ENCODE measurements at regions not wholly inside any gene's neighbourhood (a gene's known extent, or its start where the extent isn't known, plus 50 kb on each side); places are given as distances from the start of the nearest gene placed in this dataset.

DNA sequence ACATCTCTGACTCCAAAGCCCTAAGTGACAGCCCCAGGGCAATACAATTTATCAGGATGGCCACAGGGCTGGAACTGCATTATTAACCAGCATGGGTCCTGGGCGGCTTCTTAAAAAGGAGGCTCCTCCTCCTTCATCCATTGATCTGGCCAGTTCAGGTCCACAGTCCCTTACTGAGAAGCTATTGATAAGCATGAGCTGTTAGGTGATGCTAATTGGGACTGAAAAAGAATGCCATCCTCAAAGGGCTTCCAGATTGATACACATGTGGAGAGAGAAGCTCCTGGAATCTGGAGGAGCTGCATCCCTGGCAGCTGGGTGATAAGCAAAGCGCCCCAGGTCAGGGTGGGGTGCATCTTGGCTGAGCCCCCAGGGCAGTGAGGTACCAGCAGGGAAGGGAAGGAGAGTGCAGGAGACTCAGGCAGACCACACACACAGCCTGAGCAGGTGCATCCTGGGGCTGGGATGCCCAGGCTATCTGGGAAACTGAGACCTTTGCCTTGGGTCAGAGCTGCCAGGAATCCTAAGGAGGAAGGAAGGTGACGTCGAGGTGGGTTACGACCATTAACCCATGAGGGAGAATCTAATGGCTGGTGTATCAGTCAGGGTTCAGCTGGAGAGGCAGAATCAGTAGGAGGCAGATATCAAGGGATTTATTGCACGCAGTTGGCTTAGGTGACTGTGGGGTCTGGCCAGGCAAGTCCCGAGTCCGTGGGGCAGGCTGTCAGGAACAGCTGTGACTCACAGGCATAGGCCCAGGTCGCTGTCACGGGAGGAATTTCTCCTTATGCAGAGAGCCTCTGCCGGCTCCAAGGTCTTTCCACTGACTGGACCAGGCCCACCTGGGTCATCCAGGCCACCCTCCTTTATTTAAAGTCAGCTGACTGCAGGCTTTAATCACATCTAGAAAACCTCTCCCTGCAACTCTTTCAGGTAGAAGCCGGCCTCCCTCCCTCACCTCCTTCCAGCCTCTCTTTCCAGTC, 261.2 kb downstream of the BMP7 start:
- H3K4me1 ChIP-seq (ENCODE audit: control insufficient read depth, insufficient read depth, low read length, unreplicated experiment), result no peaks in the 10 kb centered on the region
- no peaks in the 10 kb centered on the region for H3K79me2 ChIP-seq (ENCODE audit: control insufficient read depth, insufficient read depth, low read length, unreplicated experiment)
- no peaks in the 10 kb centered on the region for H3K27me3 ChIP-seq (ENCODE audit: insufficient read depth, low read length)
- H2AFZ ChIP-seq (ENCODE audit: low read length, unreplicated experiment), result no peak overlapping the region
- no peak overlapping the region for H3K27ac ChIP-seq (ENCODE audit: low read depth, low read length)
- H3K4me3 ChIP-seq (ENCODE audit: low read depth, low read length), result no peak overlapping the region
- H3K36me3 ChIP-seq (ENCODE audit: insufficient read depth, low read length), result no peaks in the 10 kb centered on the region

DNA sequence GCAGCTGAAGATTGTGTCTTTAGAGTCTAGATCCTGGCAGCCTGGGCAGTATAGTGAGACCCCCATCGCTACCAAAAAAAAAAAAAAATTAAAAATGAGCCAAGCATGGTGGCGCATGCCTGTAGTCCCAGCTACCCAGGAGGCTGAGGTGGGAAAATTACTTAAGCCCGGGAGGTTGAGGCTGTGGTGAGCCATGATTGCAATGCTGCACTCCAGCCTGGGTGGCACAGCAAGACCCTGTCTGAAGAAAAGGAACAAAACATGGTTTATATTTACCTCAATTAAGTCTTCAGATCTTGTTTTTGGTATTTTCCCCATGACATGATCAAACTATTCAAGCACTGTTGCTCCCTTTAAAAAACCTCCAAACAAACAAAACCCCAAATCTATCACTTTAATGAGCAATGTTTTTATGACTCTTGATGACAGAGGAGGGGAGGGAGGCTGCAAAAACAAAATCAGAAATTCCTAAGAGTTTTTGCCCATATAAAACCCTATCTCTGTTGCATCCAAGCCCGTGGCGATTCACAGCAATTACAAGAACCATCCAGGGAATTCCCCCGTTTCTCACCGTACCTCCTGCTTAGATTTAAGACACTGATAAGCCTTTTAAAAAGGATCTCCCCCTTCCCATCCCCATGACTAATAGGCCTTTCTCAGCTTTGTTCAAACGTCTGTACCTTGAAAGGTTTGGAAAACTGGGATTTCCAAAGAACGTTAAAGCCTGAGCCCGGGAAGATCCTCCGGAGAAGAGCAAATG, 259.9 kb downstream of the BMP7 start:
- no peaks in the 10 kb centered on the region for H3K79me2 ChIP-seq (ENCODE audit: control insufficient read depth, insufficient read depth, low read length, unreplicated experiment)
- no peaks in the 10 kb centered on the region for H3K36me3 ChIP-seq (ENCODE audit: insufficient read depth, low read length)
- H3K27ac ChIP-seq (ENCODE audit: low read depth, low read length), result no peak overlapping the region
- H3K4me3 ChIP-seq (ENCODE audit: low read depth, low read length), result no peak overlapping the region
- H3K4me1 ChIP-seq (ENCODE audit: control insufficient read depth, insufficient read depth, low read length, unreplicated experiment), result no peaks in the 10 kb centered on the region
- no peaks in the 10 kb centered on the region for H3K27me3 ChIP-seq (ENCODE audit: insufficient read depth, low read length)
- H2AFZ ChIP-seq (ENCODE audit: low read length, unreplicated experiment), result no peak overlapping the region

DNA sequence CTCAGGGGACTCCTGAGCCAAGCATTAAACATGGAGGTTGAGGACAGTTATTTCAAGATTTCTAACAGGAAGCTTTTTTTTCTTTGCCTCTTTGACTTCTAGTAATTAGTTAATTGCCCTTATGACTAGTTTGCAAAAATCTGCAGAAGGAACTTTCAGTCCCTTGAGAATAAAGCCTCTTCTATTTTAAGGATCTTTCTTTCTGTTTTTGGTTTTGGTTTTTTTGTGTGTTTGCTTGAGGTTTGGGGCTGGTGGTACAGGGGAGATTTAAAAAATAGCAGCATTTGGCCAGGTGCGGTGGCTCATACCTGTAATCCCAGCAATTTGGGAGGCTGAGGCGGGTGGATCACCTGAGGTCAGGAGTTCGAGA, 259.3 kb downstream of the BMP7 start:
- Histone ChIP-seq H3K27ac (ENCODE audit: low read depth, low read length) (no peak overlapping the region), H3K4me1 (ENCODE audit: control insufficient read depth, insufficient read depth, low read length, unreplicated experiment) (no peaks in the 10 kb centered on the region), H2AFZ (ENCODE audit: low read length, unreplicated experiment) (no peak overlapping the region), H3K4me3 (ENCODE audit: low read depth, low read length) (no peak overlapping the region), H3K36me3 (ENCODE audit: insufficient read depth, low read length) (no peaks in the 10 kb centered on the region), H3K79me2 (ENCODE audit: control insufficient read depth, insufficient read depth, low read length, unreplicated experiment) (no peaks in the 10 kb centered on the region), H3K27me3 (ENCODE audit: insufficient read depth, low read length) (no peaks in the 10 kb centered on the region)

DNA sequence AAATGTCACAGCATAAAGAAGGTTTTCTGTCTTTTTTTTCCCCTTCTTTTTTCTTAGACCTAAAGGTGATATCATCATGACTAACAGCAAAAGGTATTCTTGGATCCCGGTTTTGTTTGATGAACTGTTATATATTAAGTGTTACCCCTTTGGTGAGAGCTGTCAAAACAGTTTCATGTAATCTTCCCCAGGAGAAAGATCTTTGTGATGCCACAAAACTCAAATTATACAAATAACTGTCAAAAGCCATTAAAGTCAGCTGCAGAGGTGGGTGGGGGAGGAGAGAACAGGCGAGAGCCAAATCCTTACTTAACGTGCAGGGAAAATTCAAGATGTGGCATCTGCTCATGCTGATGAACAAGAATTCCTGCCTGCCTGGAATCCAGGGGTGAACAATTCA, 258.2 kb downstream of the BMP7 start:
- Histone ChIP-seq H2AFZ (ENCODE audit: low read length, unreplicated experiment) (no peak overlapping the region), H3K27me3 (ENCODE audit: insufficient read depth, low read length) (no peaks in the 10 kb centered on the region), H3K36me3 (ENCODE audit: insufficient read depth, low read length) (no peaks in the 10 kb centered on the region), H3K4me3 (ENCODE audit: low read depth, low read length) (no peak overlapping the region), H3K79me2 (ENCODE audit: control insufficient read depth, insufficient read depth, low read length, unreplicated experiment) (no peaks in the 10 kb centered on the region), H3K4me1 (ENCODE audit: control insufficient read depth, insufficient read depth, low read length, unreplicated experiment) (no peaks in the 10 kb centered on the region), H3K27ac (ENCODE audit: low read depth, low read length) (no peak overlapping the region)

DNA sequence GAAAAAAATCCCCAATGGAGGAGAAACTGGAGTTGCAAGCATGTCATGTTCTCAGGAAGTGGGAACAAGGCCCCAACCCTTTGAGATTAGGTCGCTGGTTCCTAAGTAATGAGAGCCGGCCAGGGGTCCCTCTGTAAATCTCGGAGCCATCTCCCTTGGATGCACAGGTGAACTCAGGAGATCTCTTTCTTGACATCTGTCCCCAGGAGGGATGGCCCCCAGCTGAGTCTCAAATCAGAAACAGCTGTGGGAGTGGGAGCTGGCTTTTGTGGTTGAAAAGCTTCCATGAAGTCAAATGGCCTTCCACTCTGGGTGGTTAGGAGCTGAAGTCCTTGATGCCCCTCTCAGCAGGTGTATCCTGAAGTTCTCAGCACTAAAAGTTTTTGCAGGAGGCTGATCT, 257.1 kb downstream of the BMP7 start:
- peaks cover 6% of the 10 kb centered on the region; the same call in 1 of the 2 replicates for H3K27me3 ChIP-seq (ENCODE audit: insufficient read depth, low read length)
- no peak overlapping the region for H3K4me3 ChIP-seq (ENCODE audit: low read depth, low read length)
- no peak overlapping the region for H2AFZ ChIP-seq (ENCODE audit: low read length, unreplicated experiment)
- H3K36me3 ChIP-seq (ENCODE audit: insufficient read depth, low read length), result no peaks in the 10 kb centered on the region
- no peaks in the 10 kb centered on the region for H3K79me2 ChIP-seq (ENCODE audit: control insufficient read depth, insufficient read depth, low read length, unreplicated experiment)
- H3K4me1 ChIP-seq (ENCODE audit: control insufficient read depth, insufficient read depth, low read length, unreplicated experiment), result no peaks in the 10 kb centered on the region
- no peak overlapping the region for H3K27ac ChIP-seq (ENCODE audit: low read depth, low read length)

DNA sequence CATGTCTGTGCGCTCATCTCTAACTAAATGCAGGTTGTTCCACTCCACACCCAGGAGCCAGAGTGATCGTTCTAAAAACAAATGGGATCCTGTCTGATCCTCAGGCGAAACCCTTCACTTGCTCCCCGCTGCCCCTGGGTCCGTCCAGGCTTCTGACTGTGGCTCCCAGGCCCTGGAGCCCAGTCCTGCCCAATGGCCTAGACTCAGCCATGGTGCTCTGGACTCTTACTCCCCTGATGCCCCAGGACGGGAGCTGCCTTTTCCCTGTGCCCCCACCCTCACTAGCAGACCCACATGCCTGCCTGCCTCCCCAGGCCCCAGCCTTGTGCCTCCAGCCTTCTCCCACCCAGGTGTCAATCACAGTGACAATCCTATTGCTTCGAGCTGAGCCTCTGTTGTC, 256.7 kb downstream of the BMP7 start:
- H2AFZ ChIP-seq (ENCODE audit: low read length, unreplicated experiment), result no peak overlapping the region
- peaks cover 9% of the 10 kb centered on the region; the same call in 1 of the 2 replicates for H3K27me3 ChIP-seq (ENCODE audit: insufficient read depth, low read length)
- no peaks in the 10 kb centered on the region for H3K4me1 ChIP-seq (ENCODE audit: control insufficient read depth, insufficient read depth, low read length, unreplicated experiment)
- no peak overlapping the region for H3K27ac ChIP-seq (ENCODE audit: low read depth, low read length)
- H3K79me2 ChIP-seq (ENCODE audit: control insufficient read depth, insufficient read depth, low read length, unreplicated experiment), result no peaks in the 10 kb centered on the region
- no peaks in the 10 kb centered on the region for H3K36me3 ChIP-seq (ENCODE audit: insufficient read depth, low read length)
- no peak overlapping the region for H3K4me3 ChIP-seq (ENCODE audit: low read depth, low read length)

DNA sequence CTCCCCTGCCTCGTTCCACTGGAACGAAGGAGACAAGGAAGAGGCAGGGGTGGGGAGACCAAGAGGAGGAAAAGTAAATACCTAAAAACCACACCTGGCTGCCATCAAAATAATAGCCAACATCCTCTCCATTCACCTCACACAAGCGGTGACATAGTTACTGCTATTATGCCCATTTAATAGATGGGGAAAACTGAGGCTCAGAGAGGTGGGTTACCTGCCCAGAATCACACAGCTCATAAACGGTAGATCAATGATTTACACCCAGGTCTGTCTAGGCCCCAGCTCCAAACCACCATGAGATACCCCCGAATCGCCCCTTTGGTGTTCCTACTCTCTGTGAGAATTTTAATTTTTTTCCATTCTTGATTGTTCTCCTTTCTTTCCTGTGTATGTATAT, 253.8 kb downstream of the BMP7 start:
- H3K79me2 ChIP-seq (ENCODE audit: control insufficient read depth, insufficient read depth, low read length, unreplicated experiment), result no peaks in the 10 kb centered on the region
- no peaks in the 10 kb centered on the region for H3K36me3 ChIP-seq (ENCODE audit: insufficient read depth, low read length)
- H3K4me1 ChIP-seq (ENCODE audit: control insufficient read depth, insufficient read depth, low read length, unreplicated experiment), result no peaks in the 10 kb centered on the region
- no peak overlapping the region for H3K4me3 ChIP-seq (ENCODE audit: low read depth, low read length)
- no peak overlapping the region for H3K27ac ChIP-seq (ENCODE audit: low read depth, low read length)
- peaks cover 9% of the 10 kb centered on the region; the same call in 1 of the 2 replicates for H3K27me3 ChIP-seq (ENCODE audit: insufficient read depth, low read length)
- no peak overlapping the region for H2AFZ ChIP-seq (ENCODE audit: low read length, unreplicated experiment)

DNA sequence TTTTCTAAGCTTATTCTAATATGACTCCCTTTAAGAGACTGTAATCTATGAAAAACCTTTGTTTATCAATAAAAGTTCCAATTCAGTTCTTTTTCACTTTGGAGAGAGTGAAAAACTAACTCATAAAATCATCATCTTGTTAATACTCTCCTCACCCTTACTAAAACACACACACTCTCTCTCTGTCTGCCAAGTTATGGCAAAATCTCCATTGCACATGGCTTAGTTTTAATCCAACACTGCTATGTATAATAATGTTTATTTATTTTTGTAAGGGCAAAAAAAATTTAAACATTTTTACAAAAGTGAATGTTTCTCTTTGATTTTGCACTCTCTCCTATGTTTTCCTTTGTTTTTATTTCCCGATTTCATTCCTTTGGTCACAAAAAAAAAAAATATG, 253.2 kb downstream of the BMP7 start:
- Histone ChIP-seq H3K79me2 (ENCODE audit: control insufficient read depth, insufficient read depth, low read length, unreplicated experiment) (no peaks in the 10 kb centered on the region), H3K27me3 (ENCODE audit: insufficient read depth, low read length) (peaks cover 9% of the 10 kb centered on the region; the same call in 1 of the 2 replicates), H3K36me3 (ENCODE audit: insufficient read depth, low read length) (no peaks in the 10 kb centered on the region), H3K4me3 (ENCODE audit: low read depth, low read length) (no peak overlapping the region), H3K27ac (ENCODE audit: low read depth, low read length) (no peak overlapping the region), H3K4me1 (ENCODE audit: control insufficient read depth, insufficient read depth, low read length, unreplicated experiment) (no peaks in the 10 kb centered on the region), H2AFZ (ENCODE audit: low read length, unreplicated experiment) (no peak overlapping the region)

DNA sequence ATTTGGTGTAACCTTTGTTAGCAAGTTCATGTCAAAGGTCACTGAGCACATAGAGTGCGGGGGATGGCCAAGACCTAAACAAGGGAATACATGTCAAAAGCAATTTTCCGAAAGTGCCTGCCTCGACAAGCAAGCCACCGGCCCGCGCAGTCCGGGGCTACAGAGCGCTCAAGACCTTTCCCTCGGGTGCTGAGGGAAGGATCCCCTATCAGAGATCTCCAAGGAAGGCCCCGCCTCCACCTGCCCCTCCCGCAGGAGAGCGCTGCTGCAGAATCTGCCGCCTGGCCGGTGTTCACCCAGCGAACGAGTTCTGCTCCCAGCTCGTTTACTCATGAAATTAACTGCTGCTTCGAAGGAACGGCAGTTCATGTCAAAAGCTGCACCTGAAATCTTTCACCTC, 252.7 kb downstream of the BMP7 start:
- no peaks in the 10 kb centered on the region for H3K79me2 ChIP-seq (ENCODE audit: control insufficient read depth, insufficient read depth, low read length, unreplicated experiment)
- H3K27me3 ChIP-seq (ENCODE audit: insufficient read depth, low read length), result peaks cover 9% of the 10 kb centered on the region; the same call in 1 of the 2 replicates
- no peak overlapping the region for H2AFZ ChIP-seq (ENCODE audit: low read length, unreplicated experiment)
- H3K36me3 ChIP-seq (ENCODE audit: insufficient read depth, low read length), result no peaks in the 10 kb centered on the region
- H3K4me1 ChIP-seq (ENCODE audit: control insufficient read depth, insufficient read depth, low read length, unreplicated experiment), result no peaks in the 10 kb centered on the region
- H3K4me3 ChIP-seq (ENCODE audit: low read depth, low read length), result no peak overlapping the region
- H3K27ac ChIP-seq (ENCODE audit: low read depth, low read length), result no peak overlapping the region

DNA sequence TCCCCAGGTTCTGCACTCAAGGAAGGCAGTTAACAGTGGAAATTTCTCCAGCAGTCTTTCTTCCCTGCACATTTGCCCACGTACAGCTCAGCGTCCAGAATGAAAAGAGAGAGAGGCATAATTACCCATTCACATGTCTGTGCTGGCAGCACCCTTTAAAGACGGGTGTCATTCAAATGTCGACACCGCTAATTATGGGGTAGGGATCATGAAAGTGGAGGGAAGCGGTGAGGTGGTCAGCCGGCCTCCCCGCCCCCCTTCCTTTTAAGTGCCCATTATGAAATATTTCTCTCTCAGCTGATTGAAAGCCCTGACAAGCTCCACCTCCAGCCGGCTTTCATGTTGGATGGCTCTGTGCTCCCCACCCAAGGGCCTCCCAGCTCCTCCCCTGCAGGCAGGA, 246.1 kb downstream of the BMP7 start:
- H3K27ac ChIP-seq (ENCODE audit: low read depth, low read length), result no peak overlapping the region
- no peaks in the 10 kb centered on the region for H3K79me2 ChIP-seq (ENCODE audit: control insufficient read depth, insufficient read depth, low read length, unreplicated experiment)
- no peaks in the 10 kb centered on the region for H3K36me3 ChIP-seq (ENCODE audit: insufficient read depth, low read length)
- H3K27me3 ChIP-seq (ENCODE audit: insufficient read depth, low read length), result peaks cover 8% of the 10 kb centered on the region; the same call in 1 of the 2 replicates
- H3K4me1 ChIP-seq (ENCODE audit: control insufficient read depth, insufficient read depth, low read length, unreplicated experiment), result no peaks in the 10 kb centered on the region
- H3K4me3 ChIP-seq (ENCODE audit: low read depth, low read length), result no peak overlapping the region
- no peak overlapping the region for H2AFZ ChIP-seq (ENCODE audit: low read length, unreplicated experiment)

Data from ACC112 (cell line).